ENCODE measurements at regions not wholly inside any gene's neighbourhood (a gene's known extent, or its start where the extent isn't known, plus 50 kb on each side); places are given as distances from the start of the nearest gene placed in this dataset.

GRCh38 chr1:199918196-199918769 is 109.2 kb upstream of the NR5A2 start:
- Histone ChIP-seq H4K20me1 (ENCODE audit: control insufficient read depth, insufficient read depth) (no peaks in the 10 kb centered on the region), H3K27me3 (replicated peaks in 1 of 2; ENCODE audit: control insufficient read depth in 2 of 2, insufficient read depth in 2 of 2, low read length in 1 of 2) (peaks cover 0 to 2% of the 10 kb centered on the region in 2 experiments; a peak in 1 of 4 replicates), H3K36me3 (ENCODE audit: control insufficient read depth in 2 of 2, insufficient read depth in 2 of 2, low read length in 1 of 2) (no peaks in the 10 kb centered on the region), H2AFZ (ENCODE audit: control insufficient read depth, low read depth, low read length) (no peak overlapping the region), H3K79me2 (ENCODE audit: control insufficient read depth, insufficient read depth, low read length) (no peaks in the 10 kb centered on the region), H3K9me3 (replicated peaks; ENCODE audit: control insufficient read depth, insufficient read depth, low read length) (no peaks in the 10 kb centered on the region), H3K4me2 (ENCODE audit: control insufficient read depth, insufficient read depth) (no peak overlapping the region), H3K9ac (ENCODE audit: control insufficient read depth, insufficient read depth, low read length) (no peak overlapping the region), H3K4me1 (ENCODE audit: control insufficient read depth, insufficient read depth, low read length) (no peaks in the 10 kb centered on the region), H3K27ac (ENCODE audit: control insufficient read depth, insufficient read depth) (no peak overlapping the region), H3K4me3 (no peak overlapping the region)
- WGBS (ENCODE audit: insufficient coverage, insufficient replicate concordance, low lambda C conversion rate, missing lambda C conversion rate) = 0% methylated on average over 2 of the region's 2 CpGs
- no TSS peak for BruUV-seq (replicated peaks)
- DNase-seq (ENCODE audit: low read depth, low spot score) = no peak
- TF ChIP-seq RFX5 (IDR thresholded peaks at IDR 0.05; ENCODE audit: low read depth, low read length) = no peak
- TF ChIP-seq CREB1 (IDR thresholded peaks at IDR 0.05; ENCODE audit: low read depth) = no peak
- TF ChIP-seq SREBF2 (IDR thresholded peaks at IDR 0.05; ENCODE audit: low read length) = no peak
- TF ChIP-seq ZNF622 (IDR thresholded peaks at IDR 0.05) = no peak
- TF ChIP-seq BMI1 (IDR thresholded peaks at IDR 0.05; ENCODE audit: borderline replicate concordance) = no peak
- CTCF ChIA-PET = no interaction called here
- no peak for ATAC-seq
- RAD21 ChIA-PET (ENCODE audit: unreplicated experiment) = no interaction called here
- SMC1A ChIA-PET (ENCODE audit: uncharacterized antibody, unreplicated experiment) = no interaction called here
- POLR2A ChIA-PET = no interaction called here
- in situ Hi-C loops (cut with MboI) = no loop called here
- no peak for FAIRE-seq
- intact Hi-C loops (cut with micrococcal nuclease; ENCODE audit: unreplicated experiment) = no loop called here

- Histone ChIP-seq H3K36me3 (ENCODE audit: control insufficient read depth in 2 of 2, insufficient read depth in 2 of 2, low read length in 1 of 2) (no peaks in the 10 kb centered on the region), H3K27me3 (replicated peaks in 1 of 2; ENCODE audit: control insufficient read depth in 2 of 2, insufficient read depth in 2 of 2, low read length in 1 of 2) (no peaks in the 10 kb centered on the region; a peak in 1 of 4 replicates), H3K27ac (ENCODE audit: control insufficient read depth, insufficient read depth) (no peak overlapping the region), H2AFZ (ENCODE audit: control insufficient read depth, low read depth, low read length) (no peak overlapping the region), H3K9me3 (replicated peaks; ENCODE audit: control insufficient read depth, insufficient read depth, low read length) (no peaks in the 10 kb centered on the region), H3K79me2 (ENCODE audit: control insufficient read depth, insufficient read depth, low read length) (no peaks in the 10 kb centered on the region), H3K4me3 (no peak overlapping the region), H4K20me1 (ENCODE audit: control insufficient read depth, insufficient read depth) (no peaks in the 10 kb centered on the region), H3K4me2 (ENCODE audit: control insufficient read depth, insufficient read depth) (no peak overlapping the region), H3K9ac (ENCODE audit: control insufficient read depth, insufficient read depth, low read length) (no peak overlapping the region), H3K4me1 (ENCODE audit: control insufficient read depth, insufficient read depth, low read length) (no peaks in the 10 kb centered on the region)
- in situ Hi-C loops (cut with MboI) (no loop called here), intact Hi-C loops (cut with micrococcal nuclease; ENCODE audit: unreplicated experiment) (no loop called here)
- TF ChIP-seq CUX1 (IDR thresholded peaks at IDR 0.05; ENCODE audit: insufficient replicate concordance, low read depth, low read length) = no peak
- TF ChIP-seq NFXL1 (IDR thresholded peaks at IDR 0.05; ENCODE audit: borderline replicate concordance) = no peak
- no peak for TF ChIP-seq IKZF2 (IDR thresholded peaks at IDR 0.05)
- TF ChIP-seq NBN (IDR thresholded peaks at IDR 0.05) = no peak
- TF ChIP-seq CBX5 (IDR thresholded peaks at IDR 0.05; ENCODE audit: low read depth) = no peak
- no peak for TF ChIP-seq SPI1 (IDR thresholded peaks at IDR 0.05; ENCODE audit: borderline replicate concordance, insufficient read depth, low read depth, low read length)
- no TSS peak for BruUV-seq (replicated peaks)
- CTCF ChIA-PET = no interaction called here
- ATAC-seq (no peak), FAIRE-seq (no peak), DNase-seq (ENCODE audit: low read depth, low spot score) (no peak)
- POLR2A ChIA-PET = no interaction called here
- RAD21 ChIA-PET (ENCODE audit: unreplicated experiment) = no interaction called here
- SMC1A ChIA-PET (ENCODE audit: uncharacterized antibody, unreplicated experiment) = no interaction called here
- 35% methylated on average over 2 of the region's 2 CpGs for WGBS (ENCODE audit: insufficient coverage, insufficient replicate concordance, low lambda C conversion rate, missing lambda C conversion rate)
Observed at GRCh38 chr1:199920635-199921034, 106.9 kb upstream of the NR5A2 start.
